Stimulated activated naive B cell treated with anti-CD40 and anti-IgM and Interleukin-4, amounts not matched to agents 10 μg/mL and 1 μg/mL and 100 μg/mL, for 72 hours (primary cell): ENCODE measurements at regions not wholly inside any gene's neighbourhood (a gene's known extent, or its start where the extent isn't known, plus 50 kb on each side); places are given as distances from the start of the nearest gene placed in this dataset.

Source experiments
- ATAC-seq, 2 donors: fragments of 150-1000 bp; cut with Tn5 transposase; replicated peaks; 2 replicates each; pipeline ENCODE4 v1.10.0; 2021; ENCODE audit warnings: moderate library complexity in 1 of 2
- DNase-seq: peaks from one replicate; pipeline ENCODE4 v3.0.0; 2021
- H3K27ac Mint-ChIP-seq: one replicate; pipeline ENCODE4 v1.8.0; 2022; ENCODE audit warnings: mild to moderate bottlenecking, mixed read lengths
- H3K27me3 Mint-ChIP-seq, 2 donors: one replicate each; pipeline ENCODE4 v1.8.0; 2022; ENCODE audit warnings: mixed read lengths in 2 of 2
- H3K36me3 Mint-ChIP-seq, 2 donors: one replicate each; pipeline ENCODE4 v1.8.0; 2022; ENCODE audit warnings: mixed read lengths in 2 of 2, mild to moderate bottlenecking in 1 of 2
- H3K4me1 Mint-ChIP-seq, 2 donors: one replicate each; pipeline ENCODE4 v1.8.0; 2022; ENCODE audit warnings: mixed read lengths in 2 of 2, mild to moderate bottlenecking in 1 of 2
- H3K4me3 Mint-ChIP-seq, 2 donors: one replicate each; pipeline ENCODE4 v1.8.0; 2022; ENCODE audit warnings: mild to moderate bottlenecking in 2 of 2, mixed read lengths in 2 of 2, moderate library complexity in 1 of 2
- H3K9me3 Mint-ChIP-seq, 2 donors: one replicate each; pipeline ENCODE4 v1.8.0; 2022; ENCODE audit warnings: mixed read lengths in 2 of 2, mild to moderate bottlenecking in 1 of 2

DNA sequence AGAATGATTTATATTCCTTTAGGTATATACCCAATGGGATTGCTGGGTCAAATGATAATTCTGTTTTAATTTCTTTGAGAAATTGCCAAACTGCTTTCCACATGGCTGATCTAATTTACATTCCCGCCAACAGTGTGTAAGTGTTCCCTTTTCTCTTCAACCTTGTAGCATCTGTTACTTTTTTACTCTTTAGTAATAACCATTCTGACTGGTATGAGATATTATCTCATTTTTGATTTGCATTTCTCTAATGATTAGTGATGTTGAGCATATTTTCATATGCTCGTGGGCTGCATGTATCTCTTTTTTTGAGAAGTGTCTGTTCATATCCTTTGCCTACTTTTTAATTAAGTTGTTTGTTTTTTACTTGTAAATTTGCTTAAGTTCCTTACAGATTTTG is 1264.2 kb downstream of the OTOL1 start:
- Mint-ChIP-seq H3K4me3 (no peak overlapping the region), H3K9me3 (peaks cover 0 to 2% of the 10 kb centered on the region in 2 donors), H3K27me3 (no peaks in the 10 kb centered on the region), H3K4me1 (no peaks in the 10 kb centered on the region), H3K36me3 (no peaks in the 10 kb centered on the region), H3K27ac (no peak overlapping the region)
- no peak for DNase-seq
- no peak for ATAC-seq

DNA sequence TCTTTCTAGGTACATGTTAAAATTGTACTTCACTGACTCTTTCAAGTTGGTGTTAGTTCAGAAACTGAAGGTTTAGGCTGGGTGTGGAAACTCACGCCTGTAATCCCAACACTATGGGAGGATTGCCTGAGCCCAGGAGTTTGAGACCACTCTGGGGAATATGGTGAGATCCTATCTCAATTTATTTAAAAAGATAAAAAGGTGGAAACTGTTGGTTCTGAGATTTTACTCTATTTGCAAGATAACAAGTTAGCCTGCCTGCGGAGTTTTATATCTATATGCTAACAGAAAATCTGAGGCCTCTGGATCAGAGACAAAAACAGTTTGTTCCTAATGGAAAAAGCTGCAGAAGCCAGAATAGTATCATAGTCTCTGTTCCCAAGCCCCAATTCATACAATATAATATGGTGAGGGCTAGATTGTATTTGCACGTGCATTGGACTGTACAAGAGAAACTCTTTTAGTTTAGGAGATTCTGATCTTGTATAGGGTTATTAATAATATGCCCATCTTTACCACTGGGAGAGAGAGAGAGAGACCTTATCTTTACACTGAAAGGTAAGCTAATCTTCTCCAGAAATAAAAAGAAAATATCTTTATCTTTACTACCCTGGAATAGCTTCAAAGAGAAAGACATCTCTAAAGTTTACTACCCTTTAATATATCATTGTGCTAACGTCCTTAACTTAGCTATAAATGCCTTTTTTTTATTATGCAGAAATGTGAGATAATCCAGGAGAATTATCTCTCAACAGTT is 1267.6 kb downstream of the OTOL1 start:
- no peak for DNase-seq
- Mint-ChIP-seq H3K4me3 (no peak overlapping the region), H3K9me3 (no peaks in the 10 kb centered on the region), H3K27me3 (no peaks in the 10 kb centered on the region), H3K36me3 (no peaks in the 10 kb centered on the region), H3K27ac (no peak overlapping the region), H3K4me1 (no peaks in the 10 kb centered on the region)
- no peak for ATAC-seq

GRCh38 chr3:162764808-162765071 is 1268.1 kb downstream of the OTOL1 start:
- no peak overlapping the region for H3K4me3 Mint-ChIP-seq
- no peak overlapping the region for H3K27ac Mint-ChIP-seq
- H3K36me3 Mint-ChIP-seq = no peaks in the 10 kb centered on the region
- H3K9me3 Mint-ChIP-seq = no peaks in the 10 kb centered on the region
- no peaks in the 10 kb centered on the region for H3K27me3 Mint-ChIP-seq
- ATAC-seq (no peak), DNase-seq (no peak)
- no peaks in the 10 kb centered on the region for H3K4me1 Mint-ChIP-seq

DNA sequence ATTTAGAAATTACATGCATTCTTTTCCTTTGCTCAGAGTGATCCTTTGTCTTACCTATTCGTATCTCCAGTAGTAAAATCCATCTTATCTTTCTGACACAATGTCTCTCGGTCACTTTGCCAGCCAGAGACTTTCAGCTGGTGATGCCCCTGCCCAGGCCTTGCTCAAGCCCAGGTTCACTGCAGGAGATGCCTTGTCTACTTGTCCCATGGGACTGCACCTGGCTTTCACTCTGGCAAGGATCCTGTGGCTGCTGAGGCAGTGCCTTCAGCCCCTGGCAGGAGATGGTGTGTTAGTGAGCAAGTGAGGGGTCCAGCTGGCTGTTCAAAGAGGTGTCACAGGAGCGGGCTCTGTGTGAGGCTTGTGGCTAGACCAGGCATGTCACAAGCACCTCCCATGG is 1268.9 kb downstream of the OTOL1 start:
- Mint-ChIP-seq H3K27me3 (no peaks in the 10 kb centered on the region), H3K4me3 (no peak overlapping the region)
- DNase-seq = no peak

GRCh38 chr3:162769564-162769963 is 1273.0 kb downstream of the OTOL1 start:
- Mint-ChIP-seq H3K4me1 (no peaks in the 10 kb centered on the region), H3K4me3 (no peak overlapping the region), H3K27me3 (no peaks in the 10 kb centered on the region), H3K27ac (no peak overlapping the region), H3K9me3 (peaks cover 0 to 4% of the 10 kb centered on the region in 2 donors), H3K36me3 (no peaks in the 10 kb centered on the region)
- DNase-seq (no peak), ATAC-seq (no peak)

More for the DNA sequence above, 1268.9 kb downstream of the OTOL1 start:
- H3K4me1 Mint-ChIP-seq = no peaks in the 10 kb centered on the region
- H3K36me3 Mint-ChIP-seq = no peaks in the 10 kb centered on the region
- no peak overlapping the region for H3K27ac Mint-ChIP-seq
- no peaks in the 10 kb centered on the region for H3K9me3 Mint-ChIP-seq
- ATAC-seq = no peak

- DNase-seq = no peak
- no peak for ATAC-seq
- no peak overlapping the region for H3K27ac Mint-ChIP-seq
- H3K27me3 Mint-ChIP-seq = no peaks in the 10 kb centered on the region
- no peaks in the 10 kb centered on the region for H3K4me1 Mint-ChIP-seq
- H3K9me3 Mint-ChIP-seq = peaks cover 0 to 4% of the 10 kb centered on the region in 2 donors
- no peaks in the 10 kb centered on the region for H3K36me3 Mint-ChIP-seq
- H3K4me3 Mint-ChIP-seq = no peak overlapping the region
These were observed 1273.9 kb downstream of the OTOL1 start for GRCh38 chr3:162770551-162770950.

- Mint-ChIP-seq H3K36me3 (no peaks in the 10 kb centered on the region), H3K4me3 (no peak overlapping the region)
These were observed 1278.0 kb downstream of the OTOL1 start for GRCh38 chr3:162774613-162775100.

DNA sequence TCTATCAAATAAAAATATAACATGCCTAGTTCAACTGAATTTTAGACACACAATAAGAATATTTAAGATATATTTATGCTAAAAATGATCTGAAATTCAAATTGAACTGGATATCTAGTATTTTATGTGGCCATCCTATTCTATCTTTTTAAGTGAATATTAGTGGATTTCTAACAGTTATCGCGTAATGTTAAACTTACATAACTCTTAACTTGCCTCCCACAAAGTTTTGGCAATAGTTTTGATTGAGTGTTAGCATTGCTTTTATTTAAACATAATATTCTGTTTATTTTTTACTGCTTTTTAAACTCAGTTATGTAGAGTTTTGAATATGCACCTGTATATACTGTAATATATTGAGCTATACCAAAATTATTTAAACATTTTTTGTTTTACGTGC is 1279.5 kb downstream of the OTOL1 start:
- no peak overlapping the region for H3K27ac Mint-ChIP-seq
- no peak overlapping the region for H3K4me3 Mint-ChIP-seq
- no peaks in the 10 kb centered on the region for H3K4me1 Mint-ChIP-seq
- DNase-seq (no peak), ATAC-seq (no peak)
- H3K36me3 Mint-ChIP-seq = no peaks in the 10 kb centered on the region
- peaks cover 4% of the 10 kb centered on the region in 2 donors for H3K9me3 Mint-ChIP-seq
- H3K27me3 Mint-ChIP-seq = no peaks in the 10 kb centered on the region

More at GRCh38 chr3:162774613-162775100, 1278.0 kb downstream of the OTOL1 start:
- Mint-ChIP-seq H3K9me3 (peaks cover 0 to 4% of the 10 kb centered on the region in 2 donors), H3K27me3 (no peaks in the 10 kb centered on the region), H3K27ac (no peak overlapping the region), H3K4me1 (no peaks in the 10 kb centered on the region)
- ATAC-seq = no peak
- no peak for DNase-seq

GRCh38 chr3:162777118-162777517 is 1280.5 kb downstream of the OTOL1 start:
- Mint-ChIP-seq H3K4me1 (no peaks in the 10 kb centered on the region), H3K9me3 (peaks cover 4% of the 10 kb centered on the region in 2 donors)

GRCh38 chr3:162780313-162780712 is 1283.7 kb downstream of the OTOL1 start:
- Mint-ChIP-seq H3K27ac (no peak overlapping the region), H3K4me1 (no peaks in the 10 kb centered on the region), H3K36me3 (no peaks in the 10 kb centered on the region), H3K9me3 (peaks cover 0 to 6% of the 10 kb centered on the region in 2 donors), H3K4me3 (no peak overlapping the region), H3K27me3 (no peaks in the 10 kb centered on the region)
- no peak for ATAC-seq
- no peak for DNase-seq

More at GRCh38 chr3:162777118-162777517, 1280.5 kb downstream of the OTOL1 start:
- DNase-seq (no peak), ATAC-seq (no peak)
- Mint-ChIP-seq H3K4me3 (no peak overlapping the region), H3K36me3 (no peaks in the 10 kb centered on the region), H3K27ac (no peak overlapping the region), H3K27me3 (no peaks in the 10 kb centered on the region)

DNA sequence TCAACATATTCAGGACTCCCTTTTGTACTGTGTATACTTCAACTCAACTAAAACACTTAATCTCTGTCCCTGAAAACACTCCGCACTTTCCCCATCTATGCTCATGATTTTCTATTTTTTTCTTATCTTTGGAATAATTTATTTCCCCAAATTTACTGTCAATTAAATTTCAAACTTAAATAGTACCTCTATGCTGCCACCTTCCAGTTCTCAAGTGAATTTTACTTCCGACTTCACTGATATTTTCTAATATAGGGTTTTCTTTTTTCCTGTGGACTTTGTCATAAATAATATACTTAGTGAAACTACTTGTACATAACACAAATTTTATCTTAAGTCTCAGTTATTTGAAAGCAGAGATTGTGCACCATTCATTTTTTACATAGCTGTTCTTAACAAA is 1303.3 kb downstream of the OTOL1 start:
- DNase-seq = no peak
- Mint-ChIP-seq H3K9me3 (peaks cover 0 to 3% of the 10 kb centered on the region in 2 donors), H3K36me3 (no peaks in the 10 kb centered on the region), H3K27me3 (no peaks in the 10 kb centered on the region), H3K27ac (no peak overlapping the region), H3K4me1 (no peaks in the 10 kb centered on the region), H3K4me3 (no peak overlapping the region)
- no peak for ATAC-seq

- Mint-ChIP-seq H3K27ac (no peak overlapping the region), H3K4me3 (no peak overlapping the region), H3K27me3 (no peaks in the 10 kb centered on the region), H3K36me3 (no peaks in the 10 kb centered on the region), H3K4me1 (no peaks in the 10 kb centered on the region), H3K9me3 (peaks cover 0 to 3% of the 10 kb centered on the region in 2 donors)
- ATAC-seq = no peak
- DNase-seq = no peak
These were observed 1305.8 kb downstream of the OTOL1 start for GRCh38 chr3:162802228-162802965.

GRCh38 chr3:162810776-162811175 is 1314.2 kb downstream of the OTOL1 start:
- H3K4me1 Mint-ChIP-seq = no peaks in the 10 kb centered on the region
- no peaks in the 10 kb centered on the region for H3K36me3 Mint-ChIP-seq
- H3K9me3 Mint-ChIP-seq = peaks cover 0 to 3% of the 10 kb centered on the region in 2 donors
- H3K27ac Mint-ChIP-seq = no peak overlapping the region
- no peaks in the 10 kb centered on the region for H3K27me3 Mint-ChIP-seq
- no peak for DNase-seq
- ATAC-seq = no peak
- H3K4me3 Mint-ChIP-seq = no peak overlapping the region

- H3K36me3 Mint-ChIP-seq = no peaks in the 10 kb centered on the region
- H3K4me1 Mint-ChIP-seq = no peaks in the 10 kb centered on the region
- H3K27ac Mint-ChIP-seq = no peak overlapping the region
- no peaks in the 10 kb centered on the region for H3K27me3 Mint-ChIP-seq
- no peak overlapping the region for H3K4me3 Mint-ChIP-seq
- peaks cover 0 to 5% of the 10 kb centered on the region in 2 donors for H3K9me3 Mint-ChIP-seq
- DNase-seq (no peak), ATAC-seq (no peak)
These were observed 1346.1 kb downstream of the OTOL1 start for GRCh38 chr3:162842549-162843216.

GRCh38 chr3:162845918-162846317 is 1349.3 kb downstream of the OTOL1 start:
- ATAC-seq (no peak), DNase-seq (no peak)
- peaks cover 0 to 5% of the 10 kb centered on the region in 2 donors for H3K9me3 Mint-ChIP-seq
- no peaks in the 10 kb centered on the region for H3K4me1 Mint-ChIP-seq
- H3K4me3 Mint-ChIP-seq = no peak overlapping the region
- no peaks in the 10 kb centered on the region for H3K27me3 Mint-ChIP-seq
- H3K36me3 Mint-ChIP-seq = no peaks in the 10 kb centered on the region
- no peak overlapping the region for H3K27ac Mint-ChIP-seq
